GM21825 (cell line): ENCODE measurements at regions not wholly inside any gene's neighbourhood (a gene's known extent, or its start where the extent isn't known, plus 50 kb on each side); places are given as distances from the start of the nearest gene placed in this dataset.

Experiments used
- ATAC-seq: cut with Tn5 transposase; IDR thresholded peaks from one replicate; pipeline ENCODE4 v1.9.1; 2021; ENCODE audit warnings: mild to moderate bottlenecking, moderate library complexity; ENCODE audit not compliant: unreplicated experiment

GRCh38 chr9:20291201-20291600 lies 331.1 kb downstream of the MLLT3 start:
- ATAC-seq: no peak

GRCh38 chr9:20290257-20290656 lies 332.0 kb downstream of the MLLT3 start:
- ATAC-seq: no peak

GRCh38 chr9:20289423-20290010 lies 332.8 kb downstream of the MLLT3 start:
- ATAC-seq: no peak

GRCh38 chr9:20286969-20287368 lies 335.3 kb downstream of the MLLT3 start:
- ATAC-seq: no peak

GRCh38 chr9:20286154-20286700 lies 336.1 kb downstream of the MLLT3 start:
- no peak for ATAC-seq

- no peak for ATAC-seq
Measured at GRCh38 chr9:20284601-20285289, 337.6 kb downstream of the MLLT3 start.

GRCh38 chr9:20280330-20280729 lies 342.0 kb downstream of the MLLT3 start:
- ATAC-seq: no peak

- ATAC-seq: no peak
Measured at GRCh38 chr9:20276762-20277161, 345.5 kb downstream of the MLLT3 start.

- ATAC-seq: no peak
Measured at GRCh38 chr9:20271723-20272122, 350.6 kb downstream of the MLLT3 start.

GRCh38 chr9:20271096-20271495 lies 351.2 kb downstream of the MLLT3 start:
- ATAC-seq: no peak

GRCh38 chr9:20270161-20270560 lies 352.1 kb downstream of the MLLT3 start:
- ATAC-seq: no peak

- ATAC-seq: no peak
Measured at GRCh38 chr9:20269620-20270019, 352.7 kb downstream of the MLLT3 start.

GRCh38 chr9:20264896-20265295 lies 357.4 kb downstream of the MLLT3 start:
- no peak for ATAC-seq

- no peak for ATAC-seq
Measured at GRCh38 chr9:20262611-20263010, 359.7 kb downstream of the MLLT3 start.

- no peak for ATAC-seq
Measured at GRCh38 chr9:20256284-20256948, 365.9 kb downstream of the MLLT3 start.

- no peak for ATAC-seq
Measured at GRCh38 chr9:20255052-20255451, 367.2 kb downstream of the MLLT3 start.

GRCh38 chr9:20253635-20254034 lies 368.7 kb downstream of the MLLT3 start:
- no peak for ATAC-seq

GRCh38 chr9:20252778-20253177 lies 369.5 kb downstream of the MLLT3 start:
- ATAC-seq: no peak

- ATAC-seq: no peak
Measured at GRCh38 chr9:20250791-20251190, 371.5 kb downstream of the MLLT3 start.

- no peak for ATAC-seq
Measured at GRCh38 chr9:20244271-20244670, 378.0 kb downstream of the MLLT3 start.

- no peak for ATAC-seq
Measured at GRCh38 chr9:20243841-20244240, 378.5 kb downstream of the MLLT3 start.
